Gastroesophageal sphincter (tissue), 4 donors: ENCODE measurements at regions not wholly inside any gene's neighbourhood (a gene's known extent, or its start where the extent isn't known, plus 50 kb on each side); places are given as distances from the start of the nearest gene placed in this dataset.

Source experiments
- ATAC-seq: fragments of 150-250 bp; one replicate; pipeline ENCODE4 v1.9.1; 2016; ENCODE audit warnings: mild to moderate bottlenecking, moderate library complexity
- H3K27ac ChIP-seq, 4 donors: fragments of 200-600 bp; sonication (generic) in 3 of 4; 1 replicate in 3 of 4; 2 replicates in 1 of 4; pipeline ENCODE4 v1.5.1; 2016 to 2019
- H3K27me3 ChIP-seq: fragments of 200-600 bp; sonication (generic); one replicate; pipeline ENCODE4 v1.5.1; 2019
- H3K36me3 ChIP-seq, 2 donors: fragments of 200-600 bp; sonication (generic); one replicate each; pipeline ENCODE4 v1.5.1; 2019; ENCODE audit warnings: control low read depth in 1 of 2
- H3K4me1 ChIP-seq, 3 donors: fragments of 200-600 bp; sonication (generic); 1 replicate in 2 of 3; 2 replicates in 1 of 3; pipeline ENCODE4 v1.5.1; 2016 to 2019; ENCODE audit warnings: control low read depth in 2 of 3
- H3K4me3 ChIP-seq, 2 donors: fragments of 200-600 bp; sonication (generic); one replicate each; pipeline ENCODE4 v1.5.1; 2019; ENCODE audit warnings: mild to moderate bottlenecking in 1 of 2, moderate library complexity in 1 of 2
- H3K9me3 ChIP-seq, 3 donors: fragments of 200-600 bp; sonication (generic); one replicate each; pipeline ENCODE4 v1.5.1; 2017 to 2019; ENCODE audit warnings: control low read depth in 2 of 3
- CTCF ChIP-seq, 4 experiments: fragments of 200-600 bp in 2 of 4; fragments of 450-650 bp in 2 of 4; sonication (generic) in 1 of 4; IDR thresholded peaks; one replicate each; pipeline ENCODE4 v1.5.1; 2017 to 2019; ENCODE audit warnings: antibody characterized with exemption in 4 of 4, mild to moderate bottlenecking in 2 of 4, moderate library complexity in 2 of 4
- EP300 ChIP-seq: sonication (generic); formaldehyde crosslinking; IDR thresholded peaks from one replicate; pipeline ENCODE4 v1.6.1; 2017; ENCODE audit warnings: antibody characterized with exemption, mild to moderate bottlenecking
- POLR2A ChIP-seq, 2 donors: fragments of 450-650 bp; IDR thresholded peaks; one replicate each; pipeline ENCODE4 v1.6.1; 2017; ENCODE audit warnings: antibody characterized with exemption in 2 of 2, mild to moderate bottlenecking in 2 of 2, moderate library complexity in 1 of 2
- POLR2AphosphoS5 ChIP-seq: sonication (generic); formaldehyde crosslinking; IDR thresholded peaks from one replicate; pipeline ENCODE4 v1.6.1; 2017; ENCODE audit warnings: antibody characterized with exemption
- WGBS, 2 donors: methylation state at CpG; one replicate each; pipeline ENCODE4 v1.1.5; 2018; ENCODE audit warnings: low coverage in 1 of 2; 5-methylcytosine and 5-hydroxymethylcytosine counted together

- no peak for ATAC-seq
- Histone ChIP-seq H3K4me3 (no peak overlapping the region), H3K27me3 (peaks cover 19% of the 10 kb centered on the region), H3K9me3 (peaks cover 0 to 20% (median 0%) of the 10 kb centered on the region in 3 donors), H3K27ac (no peak overlapping the region), H3K4me1 (no peaks in the 10 kb centered on the region), H3K36me3 (no peaks in the 10 kb centered on the region)
- TF ChIP-seq POLR2A (IDR thresholded peaks at IDR 0.05): no peak
- TF ChIP-seq CTCF (IDR thresholded peaks at IDR 0.05): no peak
- no peak for TF ChIP-seq POLR2AphosphoS5
- TF ChIP-seq EP300: no peak
- 57 to 78% methylated on average over 1 of the region's 1 CpG for WGBS, 2 donors
These were observed 55.2 kb downstream of the GCC1 start for GRCh38 chr7:127530148-127530547.

- Histone ChIP-seq H3K4me3 (no peak overlapping the region), H3K27ac (no peak overlapping the region), H3K4me1 (no peaks in the 10 kb centered on the region), H3K27me3 (no peaks in the 10 kb centered on the region), H3K36me3 (no peaks in the 10 kb centered on the region), H3K9me3 (peaks cover 0 to 24% (median 0%) of the 10 kb centered on the region in 3 donors)
- TF ChIP-seq POLR2AphosphoS5 (no peak), POLR2A (IDR thresholded peaks at IDR 0.05) (no peak), CTCF (IDR thresholded peaks at IDR 0.05) (no peak), EP300 (no peak)
- 60 to 83% methylated on average over 1 to 2 of the region's 4 CpGs for WGBS, 2 donors
- ATAC-seq: no peak
These were observed 57.8 kb downstream of the GCC1 start for GRCh38 chr7:127527561-127527960.

- ATAC-seq: no peak
- Histone ChIP-seq H3K36me3 (no peaks in the 10 kb centered on the region), H3K27ac (no peak overlapping the region), H3K9me3 (peaks cover 0 to 28% (median 0%) of the 10 kb centered on the region in 3 donors), H3K27me3 (no peaks in the 10 kb centered on the region), H3K4me3 (no peak overlapping the region), H3K4me1 (no peaks in the 10 kb centered on the region)
- WGBS, 2 donors: 36 to 56% methylated on average over 3 to 5 of the region's 5 CpGs
- TF ChIP-seq POLR2AphosphoS5 (no peak), POLR2A (IDR thresholded peaks at IDR 0.05) (no peak), EP300 (no peak), CTCF (IDR thresholded peaks at IDR 0.05) (no peak)
These were observed 59.4 kb downstream of the GCC1 start for GRCh38 chr7:127525866-127526480.

- WGBS, 2 donors: 68 to 79% methylated on average over 2 of the region's 2 CpGs
- no peak overlapping the region for H3K27ac ChIP-seq
These were observed 69.1 kb downstream of the GCC1 start for GRCh38 chr7:127516320-127516719.

More at GRCh38 chr7:127516320-127516719, 69.1 kb downstream of the GCC1 start:
- H3K4me1 ChIP-seq: no peaks in the 10 kb centered on the region
- H3K9me3 ChIP-seq: no peaks in the 10 kb centered on the region
- ATAC-seq: no peak
- H3K4me3 ChIP-seq: no peak overlapping the region
- no peaks in the 10 kb centered on the region for H3K36me3 ChIP-seq
- H3K27me3 ChIP-seq: no peaks in the 10 kb centered on the region
- TF ChIP-seq EP300: no peak
- TF ChIP-seq POLR2AphosphoS5: no peak
- TF ChIP-seq CTCF (IDR thresholded peaks at IDR 0.05): no peak
- TF ChIP-seq POLR2A (IDR thresholded peaks at IDR 0.05): no peak
